CD14-positive monocyte (primary cell): ENCODE measurements at regions not wholly inside any gene's neighbourhood (a gene's known extent, or its start where the extent isn't known, plus 50 kb on each side); places are given as distances from the start of the nearest gene placed in this dataset.

Source experiments
- DNase-seq, 3 donors: peaks; one replicate each; pipeline ENCODE4 v3.0.0-alpha.2; 2011 to 2022
- H2AFZ ChIP-seq: 2 replicates; pipeline ENCODE4 v1.6.0; 2012; ENCODE audit warnings: mild to moderate bottlenecking, low read depth, low read length, inconsistent platforms; ENCODE audit not compliant: insufficient read depth, poor library complexity, severe bottlenecking
- H3K27ac ChIP-seq, 2 donors: 1 replicate in 1 of 2; 2 replicates in 1 of 2; pipeline ENCODE4 v1.5.1; 2012 to 2013; ENCODE audit warnings: low read length in 2 of 2, control low read depth in 1 of 2, inconsistent platforms in 1 of 2, low read depth in 1 of 2, mild to moderate bottlenecking in 1 of 2
- H3K27me3 ChIP-seq, 2 donors: one replicate each; pipeline versions ENCODE4 v1.6.0 to v1.6.1; 2011 to 2013; ENCODE audit warnings: low read length in 2 of 2; ENCODE audit not compliant: control insufficient read depth in 2 of 2, insufficient read depth in 2 of 2
- H3K36me3 ChIP-seq, 2 donors: replicated peaks in 1 of 2; 1 replicate in 1 of 2; 2 replicates in 1 of 2; pipeline versions ENCODE4 v1.5.1 to v1.6.1; 2012 to 2013; ENCODE audit warnings: low read length in 2 of 2, control low read depth in 1 of 2, inconsistent platforms in 1 of 2, mild to moderate bottlenecking in 1 of 2; ENCODE audit not compliant: insufficient read depth in 2 of 2, control insufficient read depth in 1 of 2
- H3K4me1 ChIP-seq, 2 donors: 1 replicate in 1 of 2; 2 replicates in 1 of 2; pipeline versions ENCODE4 v1.5.1 to v1.6.1; 2012 to 2013; ENCODE audit warnings: low read length in 2 of 2, control low read depth in 1 of 2, inconsistent platforms in 1 of 2, mild to moderate bottlenecking in 1 of 2, moderate library complexity in 1 of 2; ENCODE audit not compliant: insufficient read depth in 2 of 2, control insufficient read depth in 1 of 2
- H3K4me2 ChIP-seq: replicated peaks from 2 replicates; pipeline ENCODE3; 2012; ENCODE audit warnings: low read length, moderate library complexity, mild to moderate bottlenecking; ENCODE audit not compliant: poor library complexity, severe bottlenecking; ENCODE audit errors: extremely low read depth
- H3K4me3 ChIP-seq, 3 experiments: fragments of 200-600 bp in 1 of 3; sonication (generic) in 1 of 3; replicated peaks in 1 of 3; 1 replicate in 2 of 3; 2 replicates in 1 of 3; pipeline ENCODE4 v1.5.1; 2011 to 2013; ENCODE audit warnings: low read length in 3 of 3, mild to moderate bottlenecking in 3 of 3, control low read depth in 2 of 3, low read depth in 2 of 3, inconsistent platforms in 1 of 3, moderate library complexity in 1 of 3
- H3K79me2 ChIP-seq: 2 replicates; pipeline ENCODE4 v1.6.0; 2012; ENCODE audit warnings: mild to moderate bottlenecking, control low read depth, inconsistent platforms, low read length, moderate library complexity; ENCODE audit not compliant: insufficient read depth
- H3K9ac ChIP-seq: 2 replicates; pipeline ENCODE4 v1.6.0; 2017; ENCODE audit warnings: low read length, mild to moderate bottlenecking; ENCODE audit not compliant: insufficient read depth, poor library complexity, severe bottlenecking
- H3K9me3 ChIP-seq, 2 donors: replicated peaks in 1 of 2; 1 replicate in 1 of 2; 2 replicates in 1 of 2; pipeline versions ENCODE4 v1.5.1 to v1.6.1; 2012 to 2013; ENCODE audit warnings: low read length in 2 of 2, control low read depth in 1 of 2; ENCODE audit not compliant: control insufficient read depth in 1 of 2, insufficient read depth in 1 of 2
- H4K20me1 ChIP-seq: 2 replicates; pipeline ENCODE4 v1.6.0; 2012; ENCODE audit warnings: mild to moderate bottlenecking, low read length, control low read depth, moderate library complexity; ENCODE audit not compliant: insufficient read depth
- H3K27ac Mint-ChIP-seq, 7 donors: one replicate each; pipeline ENCODE4 v1.8.0; 2020; ENCODE audit warnings: mild to moderate bottlenecking in 7 of 7, mixed read lengths in 7 of 7, moderate library complexity in 6 of 7, inconsistent platforms in 2 of 7
- H3K27me3 Mint-ChIP-seq, 3 donors: one replicate each; pipeline ENCODE4 v1.8.0; 2021 to 2022; ENCODE audit warnings: low read depth in 3 of 3, mild to moderate bottlenecking in 3 of 3, mixed read lengths in 3 of 3, moderate library complexity in 3 of 3, inconsistent platforms in 1 of 3
- H3K36me3 Mint-ChIP-seq, 2 donors: one replicate each; pipeline ENCODE4 v1.8.0; 2020; ENCODE audit warnings: mixed read lengths in 2 of 2, inconsistent platforms in 1 of 2, mild to moderate bottlenecking in 1 of 2
- H3K4me1 Mint-ChIP-seq: one replicate; pipeline ENCODE4 v1.8.0; 2020; ENCODE audit warnings: mild to moderate bottlenecking, mixed read lengths
- H3K4me3 Mint-ChIP-seq, 2 donors: one replicate each; pipeline ENCODE4 v1.8.0; 2020; ENCODE audit warnings: mild to moderate bottlenecking in 2 of 2, mixed read lengths in 2 of 2, moderate library complexity in 1 of 2
- H3K9me3 Mint-ChIP-seq, 7 donors: one replicate each; pipeline ENCODE4 v1.8.0; 2020 to 2022; ENCODE audit warnings: mixed read lengths in 7 of 7, mild to moderate bottlenecking in 6 of 7, moderate library complexity in 6 of 7, inconsistent platforms in 2 of 7
- WGBS: methylation state at CpG from one replicate; pipeline ENCODE4 v1.1.5; 2013; ENCODE audit warnings: missing lambda C conversion rate; ENCODE audit not compliant: insufficient coverage; 5-methylcytosine and 5-hydroxymethylcytosine counted together
- intact Hi-C, 2 donors: fragments of 100-400 bp; cut with micrococcal nuclease; formaldehyde crosslinking; loops; one replicate each; pipeline versions ENCODE4 v1.15.0 to v1.15.1; 2023
- TF ChIP-seq, protein P1 (sequence below): fragments of 200-600 bp; IDR thresholded peaks from one replicate; pipeline ENCODE4 v1.8.0; 2022; ENCODE audit warnings: antibody characterized with exemption, mild to moderate bottlenecking

- Mint-ChIP-seq H3K4me1 (no peaks in the 10 kb centered on the region), H3K27me3 (peaks cover 0 to 2% (median 0%) of the 10 kb centered on the region in 3 donors), H3K27ac (no peak overlapping the region), H3K4me3 (no peak overlapping the region), H3K36me3 (no peaks in the 10 kb centered on the region), H3K9me3 (peaks cover 0 to 7% (median 2%) of the 10 kb centered on the region in 7 donors)
- Histone ChIP-seq H2AFZ (no peak overlapping the region), H3K4me2 (no peak overlapping the region), H3K4me1 (no peaks in the 10 kb centered on the region), H3K27me3 (no peaks in the 10 kb centered on the region), H3K36me3 (no peaks in the 10 kb centered on the region), H4K20me1 (no peaks in the 10 kb centered on the region), H3K4me3 (no peak overlapping the region), H3K9me3 (no peaks in the 10 kb centered on the region), H3K9ac (no peak overlapping the region), H3K79me2 (no peaks in the 10 kb centered on the region), H3K27ac (no peak overlapping the region)
- intact Hi-C loops: no loop called here
- 100% methylated on average over 2 of the region's 4 CpGs for WGBS
- TF ChIP-seq, protein P1, sequence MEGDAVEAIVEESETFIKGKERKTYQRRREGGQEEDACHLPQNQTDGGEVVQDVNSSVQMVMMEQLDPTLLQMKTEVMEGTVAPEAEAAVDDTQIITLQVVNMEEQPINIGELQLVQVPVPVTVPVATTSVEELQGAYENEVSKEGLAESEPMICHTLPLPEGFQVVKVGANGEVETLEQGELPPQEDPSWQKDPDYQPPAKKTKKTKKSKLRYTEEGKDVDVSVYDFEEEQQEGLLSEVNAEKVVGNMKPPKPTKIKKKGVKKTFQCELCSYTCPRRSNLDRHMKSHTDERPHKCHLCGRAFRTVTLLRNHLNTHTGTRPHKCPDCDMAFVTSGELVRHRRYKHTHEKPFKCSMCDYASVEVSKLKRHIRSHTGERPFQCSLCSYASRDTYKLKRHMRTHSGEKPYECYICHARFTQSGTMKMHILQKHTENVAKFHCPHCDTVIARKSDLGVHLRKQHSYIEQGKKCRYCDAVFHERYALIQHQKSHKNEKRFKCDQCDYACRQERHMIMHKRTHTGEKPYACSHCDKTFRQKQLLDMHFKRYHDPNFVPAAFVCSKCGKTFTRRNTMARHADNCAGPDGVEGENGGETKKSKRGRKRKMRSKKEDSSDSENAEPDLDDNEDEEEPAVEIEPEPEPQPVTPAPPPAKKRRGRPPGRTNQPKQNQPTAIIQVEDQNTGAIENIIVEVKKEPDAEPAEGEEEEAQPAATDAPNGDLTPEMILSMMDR: no peak
- DNase-seq: no peak
Observed at GRCh38 chr13:21797736-21798135, 126.9 kb downstream of the FGF9 start.

- 71% methylated on average over 1 of the region's 3 CpGs for WGBS
Observed at GRCh38 chr13:21798181-21798580, 127.3 kb downstream of the FGF9 start.

More at GRCh38 chr13:21798181-21798580, 127.3 kb downstream of the FGF9 start:
- H3K27me3 Mint-ChIP-seq: peaks cover 0 to 2% (median 0%) of the 10 kb centered on the region in 3 donors
- no peaks in the 10 kb centered on the region for H3K36me3 Mint-ChIP-seq
- Histone ChIP-seq H4K20me1 (no peaks in the 10 kb centered on the region), H3K27me3 (no peaks in the 10 kb centered on the region), H3K36me3 (no peaks in the 10 kb centered on the region), H3K27ac (no peak overlapping the region), H3K4me1 (no peaks in the 10 kb centered on the region), H3K9ac (no peak overlapping the region), H2AFZ (no peak overlapping the region), H3K79me2 (no peaks in the 10 kb centered on the region), H3K4me2 (no peak overlapping the region), H3K9me3 (no peaks in the 10 kb centered on the region), H3K4me3 (no peak overlapping the region)
- H3K4me1 Mint-ChIP-seq: no peaks in the 10 kb centered on the region
- no peak for DNase-seq
- no peak overlapping the region for H3K27ac Mint-ChIP-seq
- intact Hi-C loops: no loop called here
- TF ChIP-seq, protein P1: no peak
- no peak overlapping the region for H3K4me3 Mint-ChIP-seq
- peaks cover 0 to 7% (median 2%) of the 10 kb centered on the region in 7 donors for H3K9me3 Mint-ChIP-seq
